Heart right ventricle (tissue), 16 donors: ENCODE measurements at regions not wholly inside any gene's neighbourhood (a gene's known extent, or its start where the extent isn't known, plus 50 kb on each side); places are given as distances from the start of the nearest gene placed in this dataset.
"Not testable (repeated sequence)": the region's sequence is repeated elsewhere in the genome, so short reads cannot be mapped to it uniquely, and the experiment has no call there.

Experiments
- ATAC-seq, 8 donors: fragments of 200-7000 bp; cut with Tn5 transposase; one replicate each; pipeline ENCODE4 v1.9.1; 2020; ENCODE audit warnings: mild to moderate bottlenecking in 8 of 8, moderate library complexity in 8 of 8, moderate number of reproducible peaks in 1 of 8
- DNase-seq, 2 donors: peaks; one replicate each; pipeline ENCODE4 v3.0.0-alpha.2; 2020
- H3K27ac ChIP-seq, 10 donors: fragments of 200-600 bp; sonication (generic) in 2 of 10; one replicate each; pipeline versions ENCODE4 v1.5.0 to v1.8.0; 2020 to 2022; ENCODE audit warnings: mild to moderate bottlenecking in 3 of 10
- H3K27me3 ChIP-seq, 7 donors: fragments of 200-600 bp; one replicate each; pipeline ENCODE4 v1.8.0; 2021 to 2022; ENCODE audit warnings: mild to moderate bottlenecking in 2 of 7
- H3K36me3 ChIP-seq, 9 donors: fragments of 200-600 bp; sonication (generic) in 1 of 9; one replicate each; pipeline versions ENCODE4 v1.5.0 to v1.8.0; 2020 to 2022; ENCODE audit warnings: mild to moderate bottlenecking in 2 of 9
- H3K4me1 ChIP-seq, 9 donors: fragments of 200-600 bp; sonication (generic) in 1 of 9; one replicate each; pipeline versions ENCODE4 v1.5.0 to v1.8.0; 2020 to 2022; ENCODE audit warnings: mild to moderate bottlenecking in 4 of 9
- H3K4me3 ChIP-seq, 10 donors: fragments of 200-600 bp; sonication (generic) in 2 of 10; one replicate each; pipeline versions ENCODE4 v1.5.0 to v1.8.0; 2020 to 2022; ENCODE audit warnings: mild to moderate bottlenecking in 7 of 10, moderate library complexity in 2 of 10
- H3K9me3 ChIP-seq, 11 donors: fragments of 200-600 bp in 10 of 11; sonication (generic) in 2 of 11; one replicate each; pipeline versions ENCODE4 v1.5.0 to v1.8.0; 2013 to 2022; ENCODE audit warnings: mild to moderate bottlenecking in 2 of 11, control low read depth in 1 of 11, moderate library complexity in 1 of 11
- WGBS, 2 donors: extraction: QIAGEN DNeasy Blood & Tissue Kit; methylation state at CpG; one replicate each; pipeline ENCODE4 v1.1.7; 2013; ENCODE audit warnings: inconsistent platforms in 1 of 2; 5-methylcytosine and 5-hydroxymethylcytosine counted together
- intact Hi-C, 10 donors: fragments of 100-400 bp; cut with DNase I; formaldehyde crosslinking; loops; one replicate each; pipeline versions ENCODE4 v1.11.1 to v1.14.2; 2022
- TF ChIP-seq, protein P1 (sequence below), 9 donors: fragments of 200-600 bp; sonication (generic) in 2 of 9; IDR thresholded peaks; one replicate each; pipeline versions ENCODE4 v1.5.0 to v1.8.0; 2021 to 2022; ENCODE audit warnings: antibody characterized with exemption in 9 of 9, mild to moderate bottlenecking in 5 of 9, moderate library complexity in 1 of 9
- donor health status: Arrhythmogenic right ventricular cardiomyopathy.
- donor health status: ischemic (EF 13 %, LVEDD 7.1; RV severe dilation, severe dysfunction).
- donor health status: healthy with polysubstance abuse.
- donor health status: DM: no; HTN: yes; CAD: no.
- donor health status: DM: no; HTN: no; CAD: no.
- donor health status: ischemic (EF 25% LVEDD 6.9; RV normal size, moderate dysfunction).
- donor health status: ischemic (EF 25% LVEDD 5.7; RV mildly dilated, moderate dysfunction).
- donor health status: healthy.
- donor health status: DM: yes; HTN: yes; CAD: no.
- donor health status: Ischemic cardiomyopathy.
- donor health status: ischemic (EF 35%, LVEDD 5.7; RV mildly dilated, moderate dysfunction).
- donor health status: nonischemic (EF 11% LVEDD 7.7; RV severe dilation, severe dysfunction).
- donor health status: DM: yes; HTN: yes; CAD: no.
- donor health status: PGD.
- donor health status: ischemic (EF 29% LVEDD 5.4; RV normal size, mild dysfunction).
- donor health status: nonischemic (EF 23%, LVEDD 6.1; RV moderate dilation, normal function).

DNA sequence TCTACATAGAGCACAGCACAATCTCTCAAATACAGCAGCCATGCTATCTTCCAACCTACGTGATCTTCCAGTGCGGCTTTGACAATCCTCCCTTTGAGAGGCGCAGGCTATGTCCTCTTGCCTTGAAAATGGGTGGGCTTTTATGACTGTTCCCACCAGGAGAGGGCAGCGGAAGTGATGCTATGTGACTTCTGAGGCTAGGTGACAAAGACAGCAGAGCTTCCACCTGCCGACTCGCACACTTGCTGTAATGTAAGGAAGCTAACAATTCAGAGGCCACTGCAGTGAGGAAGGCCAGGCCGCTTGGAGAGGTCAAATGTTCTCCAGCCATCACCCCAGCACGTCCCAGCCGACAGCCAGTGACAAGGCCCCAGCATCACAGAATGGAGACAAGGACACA, 65.8 kb downstream of the MRPL57 start:
- peaks cover 0 to 13% (median 0%) of the 10 kb centered on the region in 7 donors for H3K27me3 ChIP-seq
- DNase-seq (no peak), ATAC-seq (no peak)
- H3K36me3 ChIP-seq = no peaks in the 10 kb centered on the region
- WGBS, 2 donors = 80 to 84% methylated on average over 9 of the region's 9 CpGs
- TF ChIP-seq, protein P1, sequence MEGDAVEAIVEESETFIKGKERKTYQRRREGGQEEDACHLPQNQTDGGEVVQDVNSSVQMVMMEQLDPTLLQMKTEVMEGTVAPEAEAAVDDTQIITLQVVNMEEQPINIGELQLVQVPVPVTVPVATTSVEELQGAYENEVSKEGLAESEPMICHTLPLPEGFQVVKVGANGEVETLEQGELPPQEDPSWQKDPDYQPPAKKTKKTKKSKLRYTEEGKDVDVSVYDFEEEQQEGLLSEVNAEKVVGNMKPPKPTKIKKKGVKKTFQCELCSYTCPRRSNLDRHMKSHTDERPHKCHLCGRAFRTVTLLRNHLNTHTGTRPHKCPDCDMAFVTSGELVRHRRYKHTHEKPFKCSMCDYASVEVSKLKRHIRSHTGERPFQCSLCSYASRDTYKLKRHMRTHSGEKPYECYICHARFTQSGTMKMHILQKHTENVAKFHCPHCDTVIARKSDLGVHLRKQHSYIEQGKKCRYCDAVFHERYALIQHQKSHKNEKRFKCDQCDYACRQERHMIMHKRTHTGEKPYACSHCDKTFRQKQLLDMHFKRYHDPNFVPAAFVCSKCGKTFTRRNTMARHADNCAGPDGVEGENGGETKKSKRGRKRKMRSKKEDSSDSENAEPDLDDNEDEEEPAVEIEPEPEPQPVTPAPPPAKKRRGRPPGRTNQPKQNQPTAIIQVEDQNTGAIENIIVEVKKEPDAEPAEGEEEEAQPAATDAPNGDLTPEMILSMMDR (IDR thresholded peaks at IDR 0.05) = no peak
- no peak overlapping the region for H3K4me3 ChIP-seq
- H3K9me3 ChIP-seq = peaks cover 0 to 3% (median 0%) of the 10 kb centered on the region in 11 donors
- no peak overlapping the region for H3K27ac ChIP-seq
- H3K4me1 ChIP-seq = peaks cover 0 to 6% (median 0%) of the 10 kb centered on the region in 9 donors
- intact Hi-C loops = no loop called here

DNA sequence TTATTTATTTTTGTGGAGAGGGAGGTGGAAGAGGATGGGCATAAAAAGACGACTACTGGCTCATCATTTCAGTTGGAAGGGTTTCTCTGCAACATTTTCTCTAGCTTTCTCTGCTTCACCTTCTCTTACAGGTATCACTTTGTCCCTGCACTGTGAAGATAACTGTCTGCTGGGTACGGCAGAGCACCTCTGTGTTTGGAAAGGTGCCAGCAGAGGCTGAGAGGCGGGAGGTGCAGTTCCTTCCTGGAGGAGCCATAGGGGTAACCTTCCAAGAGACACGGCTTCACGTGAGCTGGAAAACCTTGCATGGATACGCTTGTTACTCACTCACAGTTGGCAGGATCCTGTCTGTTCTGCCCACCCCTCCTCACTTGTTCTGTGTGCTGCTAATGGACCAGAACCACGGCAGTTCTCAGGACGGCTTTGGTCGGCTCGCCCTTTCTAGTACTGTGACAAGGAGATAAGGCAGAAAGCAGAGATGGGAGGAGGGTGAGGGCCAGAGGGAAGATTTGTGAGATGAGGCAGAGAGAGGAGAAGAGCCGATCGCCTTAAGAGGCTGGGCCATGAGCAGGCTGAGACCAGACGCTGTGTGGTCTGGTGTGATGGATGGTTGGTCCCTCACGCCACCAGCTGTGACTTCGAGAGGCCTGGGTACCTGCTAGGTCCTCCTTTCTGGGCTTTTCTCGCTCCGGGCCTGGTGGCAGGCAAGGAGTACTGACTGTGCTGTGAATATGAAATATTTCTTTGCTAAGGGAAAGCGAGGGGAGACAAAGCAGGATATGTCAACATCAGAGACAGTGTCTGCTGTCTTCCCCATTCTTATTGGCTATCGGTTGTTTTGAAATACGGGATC, 66.8 kb downstream of the MRPL57 start:
- no peak overlapping the region for H3K4me3 ChIP-seq
- peaks cover 0 to 6% (median 0%) of the 10 kb centered on the region in 9 donors for H3K4me1 ChIP-seq
- intact Hi-C loops = no loop called here
- TF ChIP-seq, protein P1 (IDR thresholded peaks at IDR 0.05) = no peak
- no peak for DNase-seq
- peaks cover 0 to 13% (median 0%) of the 10 kb centered on the region in 7 donors for H3K27me3 ChIP-seq
- no peak overlapping the region for H3K27ac ChIP-seq
- peaks cover 0 to 3% (median 0%) of the 10 kb centered on the region in 11 donors for H3K9me3 ChIP-seq
- H3K36me3 ChIP-seq = no peaks in the 10 kb centered on the region
- ATAC-seq = peak in 5 of 8 donors; percentile 24 to 47 (median 28)
- WGBS, 2 donors = 49 to 54% methylated on average over 20 of the region's 20 CpGs

DNA sequence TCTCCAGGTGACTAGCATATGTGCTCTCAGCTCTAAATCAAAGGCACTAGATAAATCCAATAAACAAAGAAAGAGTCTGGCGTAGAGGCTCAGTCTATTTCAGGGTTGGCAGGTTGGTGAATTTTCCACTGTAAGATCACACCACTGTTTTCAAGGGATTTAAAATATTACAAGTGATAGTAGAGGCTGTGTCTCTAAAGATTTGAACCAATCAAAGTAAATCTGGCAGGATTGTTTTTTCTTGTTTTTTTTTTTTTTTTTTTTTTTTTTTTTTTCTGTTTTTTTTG, 67.4 kb downstream of the MRPL57 start:
- H3K4me3 ChIP-seq, H3K4me1 ChIP-seq, H3K27ac ChIP-seq, intact Hi-C loops, DNase-seq, H3K9me3 ChIP-seq, H3K36me3 ChIP-seq: not testable (repeated sequence)
- H3K27me3 ChIP-seq = peaks cover 0 to 13% (median 0%) of the 10 kb centered on the region in 7 donors
- ATAC-seq = peak in 5 of 8 donors; percentile 28 to 53 (median 50)
- WGBS, 2 donors = 22 to 47% methylated on average over 1 of the region's 1 CpG

DNA sequence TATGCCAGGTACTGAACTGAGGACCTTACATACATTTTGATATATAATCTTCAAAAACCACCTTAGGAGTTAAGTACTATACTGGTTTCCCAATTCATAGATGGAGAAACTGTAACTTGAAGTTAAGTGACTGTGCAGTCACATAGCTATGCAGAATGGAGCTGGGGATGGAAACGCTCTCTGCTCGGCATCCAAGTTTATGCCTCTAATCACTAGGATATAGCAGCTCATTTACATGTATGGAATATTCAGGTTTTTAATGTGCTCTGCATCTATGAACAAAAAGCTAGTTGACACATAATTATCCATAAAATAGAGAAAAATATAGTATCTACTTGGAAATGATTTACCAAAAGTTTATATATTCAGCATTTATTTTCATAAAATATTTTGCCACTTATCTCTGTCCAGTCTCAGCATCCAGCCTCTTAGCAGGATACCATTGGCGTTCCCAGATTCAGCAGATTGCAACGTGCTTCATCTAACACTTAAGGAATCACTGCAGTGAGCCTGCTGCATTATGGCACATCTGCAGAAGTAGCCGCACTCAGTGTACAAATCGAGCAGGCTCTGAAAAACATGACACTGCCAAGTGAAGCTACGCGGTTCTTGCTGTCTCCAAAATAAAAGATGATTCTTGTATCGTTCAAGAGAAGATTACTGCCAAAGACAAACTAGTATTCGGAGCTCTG, 70.4 kb downstream of the MRPL57 start:
- intact Hi-C loops = no loop called here

More for the DNA sequence above, 70.4 kb downstream of the MRPL57 start:
- DNase-seq (no peak), ATAC-seq (no peak)
- Histone ChIP-seq H3K27ac (no peak overlapping the region), H3K36me3 (no peaks in the 10 kb centered on the region), H3K27me3 (peaks cover 0 to 13% (median 0%) of the 10 kb centered on the region in 7 donors), H3K9me3 (peaks cover 0 to 3% (median 0%) of the 10 kb centered on the region in 11 donors), H3K4me3 (no peak overlapping the region), H3K4me1 (peaks cover 0 to 6% (median 0%) of the 10 kb centered on the region in 9 donors)
- 82 to 84% methylated on average over 10 of the region's 10 CpGs for WGBS, 2 donors
- TF ChIP-seq, protein P1 (IDR thresholded peaks at IDR 0.05) = no peak
